HG03457 (cell line): ENCODE measurements at regions not wholly inside any gene's neighbourhood (a gene's known extent, or its start where the extent isn't known, plus 50 kb on each side); places are given as distances from the start of the nearest gene placed in this dataset.

Source experiments
- ATAC-seq: cut with Tn5 transposase; IDR thresholded peaks from one replicate; pipeline ENCODE4 v1.9.1; 2021; ENCODE audit warnings: moderate number of reproducible peaks; ENCODE audit not compliant: unreplicated experiment

- ATAC-seq: no peak
These were observed 388.9 kb downstream of the SH3GL2 start for GRCh38 chr9:17967731-17968130.

- ATAC-seq: no peak
These were observed 390.4 kb downstream of the SH3GL2 start for GRCh38 chr9:17969232-17969631.

GRCh38 chr9:17970277-17970676, 391.4 kb downstream of the SH3GL2 start:
- no peak for ATAC-seq

GRCh38 chr9:17978773-17979172, 399.9 kb downstream of the SH3GL2 start:
- no peak for ATAC-seq

- ATAC-seq: no peak
These were observed 407.7 kb downstream of the SH3GL2 start for GRCh38 chr9:17986595-17986994.

- no peak for ATAC-seq
These were observed 408.3 kb downstream of the SH3GL2 start for GRCh38 chr9:17987189-17987588.

- ATAC-seq: no peak
These were observed 409.6 kb downstream of the SH3GL2 start for GRCh38 chr9:17988489-17988888.

- no peak for ATAC-seq
These were observed 411.7 kb downstream of the SH3GL2 start for GRCh38 chr9:17990602-17991001.

GRCh38 chr9:17993024-17993423, 414.2 kb downstream of the SH3GL2 start:
- ATAC-seq: no peak

GRCh38 chr9:17994695-17995425, 416.0 kb downstream of the SH3GL2 start:
- ATAC-seq: no peak

- ATAC-seq: no peak
These were observed 417.9 kb downstream of the SH3GL2 start for GRCh38 chr9:17996728-17997127.

- no peak for ATAC-seq
These were observed 424.0 kb downstream of the SH3GL2 start for GRCh38 chr9:18002718-18003438.

GRCh38 chr9:18006591-18006990, 427.7 kb downstream of the SH3GL2 start:
- no peak for ATAC-seq

- no peak for ATAC-seq
These were observed 428.8 kb downstream of the SH3GL2 start for GRCh38 chr9:18007621-18008020.

- peak; percentile 67 for ATAC-seq
These were observed 431.0 kb downstream of the SH3GL2 start for GRCh38 chr9:18009902-18010301.

- no peak for ATAC-seq
These were observed 431.6 kb downstream of the SH3GL2 start for GRCh38 chr9:18010492-18010891.

GRCh38 chr9:18012170-18012569, 433.3 kb downstream of the SH3GL2 start:
- ATAC-seq: no peak

GRCh38 chr9:18014556-18014955, 435.7 kb downstream of the SH3GL2 start:
- no peak for ATAC-seq

GRCh38 chr9:18015116-18015515, 436.2 kb downstream of the SH3GL2 start:
- no peak for ATAC-seq

- ATAC-seq: no peak
These were observed 438.3 kb downstream of the SH3GL2 start for GRCh38 chr9:18017136-18017535.

- no peak for ATAC-seq
These were observed 439.4 kb downstream of the SH3GL2 start for GRCh38 chr9:18018221-18018620.

- no peak for ATAC-seq
These were observed 439.8 kb downstream of the SH3GL2 start for GRCh38 chr9:18018661-18019060.
